A673 (cell line): ENCODE measurements at regions not wholly inside any gene's neighbourhood (a gene's known extent, or its start where the extent isn't known, plus 50 kb on each side); places are given as distances from the start of the nearest gene placed in this dataset.

Experiments used
- BruUV-seq: library from RNA; stranded (reverse); fragments of 400-500 nt; replicated peaks from 2 replicates; lab custom pipeline; 2021; lab: Mats Ljungman, UMichigan
- CTCF ChIA-PET: fragments of 300-600 bp; sonication (Branson Sonifier 250); formaldehyde crosslinking; loops from one replicate; lab custom pipeline; 2022; ENCODE audit warnings: antibody characterized with exemption; lab: Charles Lee
- POLR2A ChIA-PET: fragments of 300-600 bp; sonication (Branson Sonifier 250); formaldehyde crosslinking; loops from one replicate; lab custom pipeline; 2022; ENCODE audit warnings: antibody characterized with exemption; ENCODE audit not compliant: low non-redundant PET; lab: Charles Lee
- DNase-seq: peaks from one replicate; pipeline ENCODE4 v3.0.0-alpha.2; 2015; ENCODE audit warnings: low spot score
- H3K27ac ChIP-seq: fragments of 200-600 bp; sonication (generic); 2 replicates; pipeline ENCODE4 v1.5.1; 2016; ENCODE audit warnings: mixed run types, low read depth, mild to moderate bottlenecking, mixed read lengths, antibody characterized with exemption, low read length; ENCODE audit not compliant: poor library complexity, severe bottlenecking
- H3K27me3 ChIP-seq: fragments of 200-600 bp; sonication (generic); replicated peaks from 2 replicates; pipeline ENCODE4 v1.6.1; 2017; ENCODE audit warnings: mixed run types, low read depth, mild to moderate bottlenecking, mixed read lengths, antibody characterized with exemption, low read length; ENCODE audit not compliant: insufficient read depth, poor library complexity
- H3K36me3 ChIP-seq: fragments of 200-600 bp; sonication (generic); 2 replicates; pipeline ENCODE4 v1.6.1; 2016; ENCODE audit warnings: mixed run types, mild to moderate bottlenecking, mixed read lengths, antibody characterized with exemption, low read length; ENCODE audit not compliant: insufficient read depth, poor library complexity, severe bottlenecking
- H3K4me1 ChIP-seq: fragments of 200-600 bp; sonication (generic); 2 replicates; pipeline ENCODE4 v1.6.1; 2017; ENCODE audit warnings: mixed run types, mild to moderate bottlenecking, mixed read lengths, antibody characterized with exemption, low read length; ENCODE audit not compliant: insufficient read depth, poor library complexity, severe bottlenecking
- H3K4me3 ChIP-seq: fragments of 200-600 bp; sonication (generic); 2 replicates; pipeline ENCODE4 v1.5.1; 2016; ENCODE audit warnings: low read depth, mixed run types, mild to moderate bottlenecking, mixed read lengths, low read length; ENCODE audit not compliant: poor library complexity, severe bottlenecking
- H3K9me3 ChIP-seq: fragments of 200-600 bp; sonication (generic); 2 replicates; pipeline ENCODE4 v1.6.1; 2016; ENCODE audit warnings: mixed run types, low read depth, mild to moderate bottlenecking, mixed read lengths, antibody characterized with exemption, low read length; ENCODE audit not compliant: poor library complexity, severe bottlenecking
- CTCF ChIP-seq: fragments of 300-800, 200-600 bp; sonication (generic); conservative IDR thresholded peaks from 2 replicates; pipeline ENCODE4 v1.5.1; 2017; ENCODE audit warnings: low read depth, mild to moderate bottlenecking, antibody characterized with exemption, low read length, moderate library complexity, mixed read lengths
- EZH2 ChIP-seq: fragments of 200-600 bp; sonication (generic); IDR thresholded peaks from 2 replicates; pipeline ENCODE4 v1.6.1; 2017; ENCODE audit warnings: borderline replicate concordance, low read depth, mild to moderate bottlenecking, mixed read lengths, antibody characterized with exemption, low read length; ENCODE audit not compliant: poor library complexity, severe bottlenecking
- intact Hi-C: fragments of 100-400 bp; cut with micrococcal nuclease; formaldehyde crosslinking; loops from one replicate; pipeline ENCODE4 v1.10.0; 2022; ENCODE audit not compliant: unreplicated experiment

- Histone ChIP-seq H3K9me3 (no peaks in the 10 kb centered on the region), H3K4me3 (no peak overlapping the region), H3K4me1 (no peaks in the 10 kb centered on the region), H3K27ac (no peak overlapping the region), H3K27me3 (no peaks in the 10 kb centered on the region), H3K36me3 (no peaks in the 10 kb centered on the region)
- intact Hi-C loops, result no loop called here
- TF ChIP-seq CTCF (no peak), EZH2 (no peak)
- DNase-seq, result no peak
- ChIA-PET POLR2A (no interaction called here), CTCF (no interaction called here)
- no TSS peak for BruUV-seq
Observed at GRCh38 chr2:153717060-153717459, 154.7 kb upstream of the GALNT13 start.

GRCh38 chr2:153739394-153739793, 132.3 kb upstream of the GALNT13 start:
- ChIA-PET CTCF (no interaction called here), POLR2A (no interaction called here)

GRCh38 chr2:153761936-153762335, 109.8 kb upstream of the GALNT13 start:
- no peaks in the 10 kb centered on the region for H3K36me3 ChIP-seq
- CTCF ChIA-PET, result no interaction called here
- H3K27me3 ChIP-seq, result no peaks in the 10 kb centered on the region
- TF ChIP-seq EZH2 (no peak), CTCF (no peak)
- intact Hi-C loops, result no loop called here
- H3K9me3 ChIP-seq, result peaks cover 20% of the 10 kb centered on the region
- no peak for DNase-seq
- BruUV-seq, result no TSS peak
- H3K4me1 ChIP-seq, result no peaks in the 10 kb centered on the region
- H3K4me3 ChIP-seq, result no peak overlapping the region
- POLR2A ChIA-PET, result no interaction called here
- no peak overlapping the region for H3K27ac ChIP-seq

More at GRCh38 chr2:153739394-153739793, 132.3 kb upstream of the GALNT13 start:
- DNase-seq, result no peak
- intact Hi-C loops, result no loop called here
- BruUV-seq, result no TSS peak
- H3K36me3 ChIP-seq, result no peaks in the 10 kb centered on the region
- H3K4me3 ChIP-seq, result no peak overlapping the region
- H3K27ac ChIP-seq, result no peak overlapping the region
- no peaks in the 10 kb centered on the region for H3K4me1 ChIP-seq
- H3K9me3 ChIP-seq, result no peaks in the 10 kb centered on the region
- H3K27me3 ChIP-seq, result no peaks in the 10 kb centered on the region
- TF ChIP-seq EZH2 (no peak), CTCF (no peak)
